ENCODE measurements at regions not wholly inside any gene's neighbourhood (a gene's known extent, or its start where the extent isn't known, plus 50 kb on each side); places are given as distances from the start of the nearest gene placed in this dataset.

GRCh38 chr9:90095682-90096081 lies 490.9 kb downstream of the GADD45G start:
- no peaks in the 10 kb centered on the region for H3K36me3 ChIP-seq (ENCODE audit: insufficient read depth, low read length)
- peak overlapping the region; percentile 40 for H3K9ac ChIP-seq (ENCODE audit: low read length)
- no peaks in the 10 kb centered on the region for H3K27me3 ChIP-seq (ENCODE audit: insufficient read depth, low read depth, low read length)
- peak overlapping the region; percentile 74 for H3K27ac ChIP-seq (ENCODE audit: low read length)
- peak overlapping the region; percentile 46 for H3K4me3 ChIP-seq (ENCODE audit: low read length)
- no peak for TF ChIP-seq TAF1 (IDR thresholded peaks at IDR 0.05; ENCODE audit: low read depth)
- no peak for TF ChIP-seq MXI1 (conservative IDR thresholded peaks at IDR 0.05; ENCODE audit: poor library complexity, severe bottlenecking)
- TF ChIP-seq EP300 (conservative IDR thresholded peaks at IDR 0.05; ENCODE audit: poor library complexity, severe bottlenecking), result peak; percentile 60
- peak; percentile 69 for TF ChIP-seq RAD21 (conservative IDR thresholded peaks at IDR 0.05)
- TF ChIP-seq POLR2AphosphoS5 (IDR thresholded peaks at IDR 0.05), result peak; percentile 45
- TF ChIP-seq EZH2 (IDR thresholded peaks at IDR 0.05; ENCODE audit: borderline replicate concordance, insufficient read depth, low read length, poor library complexity, severe bottlenecking), result no peak
- TF ChIP-seq SMC3 (conservative IDR thresholded peaks at IDR 0.05; ENCODE audit: poor library complexity), result peak; percentile 73
- H2AFZ ChIP-seq (ENCODE audit: low read depth, low read length), result no peak overlapping the region
- H3F3A ChIP-seq (ENCODE audit: insufficient read depth, low read length, poor library complexity, severe bottlenecking), result peaks cover 7% of the 10 kb centered on the region
- peak overlapping the region; percentile 44 for H3K4me2 ChIP-seq (ENCODE audit: low read length)
- H3K79me2 ChIP-seq (replicated peaks; ENCODE audit: insufficient read depth, low read length), result no peaks in the 10 kb centered on the region
- H3K9me3 ChIP-seq (ENCODE audit: low read length), result no peaks in the 10 kb centered on the region
- no peaks in the 10 kb centered on the region for H4K20me1 ChIP-seq (ENCODE audit: insufficient read depth)
- H3K9me2 ChIP-seq (ENCODE audit: insufficient read depth, low read length), result no peaks in the 10 kb centered on the region

GRCh38 chr9:90097237-90097636 lies 492.4 kb downstream of the GADD45G start:
- TF ChIP-seq EP300 (conservative IDR thresholded peaks at IDR 0.05; ENCODE audit: poor library complexity, severe bottlenecking) (no peak), RAD21 (conservative IDR thresholded peaks at IDR 0.05) (no peak), CTCF (IDR thresholded peaks at IDR 0.05; ENCODE audit: poor library complexity, severe bottlenecking) (no peak), SMC3 (conservative IDR thresholded peaks at IDR 0.05; ENCODE audit: poor library complexity) (no peak), POLR2AphosphoS5 (IDR thresholded peaks at IDR 0.05) (no peak), EZH2 (IDR thresholded peaks at IDR 0.05; ENCODE audit: borderline replicate concordance, insufficient read depth, low read length, poor library complexity, severe bottlenecking) (no peak), MXI1 (conservative IDR thresholded peaks at IDR 0.05; ENCODE audit: poor library complexity, severe bottlenecking) (no peak), TAF1 (IDR thresholded peaks at IDR 0.05; ENCODE audit: low read depth) (no peak)
- TF ChIP-seq, protein P1, sequence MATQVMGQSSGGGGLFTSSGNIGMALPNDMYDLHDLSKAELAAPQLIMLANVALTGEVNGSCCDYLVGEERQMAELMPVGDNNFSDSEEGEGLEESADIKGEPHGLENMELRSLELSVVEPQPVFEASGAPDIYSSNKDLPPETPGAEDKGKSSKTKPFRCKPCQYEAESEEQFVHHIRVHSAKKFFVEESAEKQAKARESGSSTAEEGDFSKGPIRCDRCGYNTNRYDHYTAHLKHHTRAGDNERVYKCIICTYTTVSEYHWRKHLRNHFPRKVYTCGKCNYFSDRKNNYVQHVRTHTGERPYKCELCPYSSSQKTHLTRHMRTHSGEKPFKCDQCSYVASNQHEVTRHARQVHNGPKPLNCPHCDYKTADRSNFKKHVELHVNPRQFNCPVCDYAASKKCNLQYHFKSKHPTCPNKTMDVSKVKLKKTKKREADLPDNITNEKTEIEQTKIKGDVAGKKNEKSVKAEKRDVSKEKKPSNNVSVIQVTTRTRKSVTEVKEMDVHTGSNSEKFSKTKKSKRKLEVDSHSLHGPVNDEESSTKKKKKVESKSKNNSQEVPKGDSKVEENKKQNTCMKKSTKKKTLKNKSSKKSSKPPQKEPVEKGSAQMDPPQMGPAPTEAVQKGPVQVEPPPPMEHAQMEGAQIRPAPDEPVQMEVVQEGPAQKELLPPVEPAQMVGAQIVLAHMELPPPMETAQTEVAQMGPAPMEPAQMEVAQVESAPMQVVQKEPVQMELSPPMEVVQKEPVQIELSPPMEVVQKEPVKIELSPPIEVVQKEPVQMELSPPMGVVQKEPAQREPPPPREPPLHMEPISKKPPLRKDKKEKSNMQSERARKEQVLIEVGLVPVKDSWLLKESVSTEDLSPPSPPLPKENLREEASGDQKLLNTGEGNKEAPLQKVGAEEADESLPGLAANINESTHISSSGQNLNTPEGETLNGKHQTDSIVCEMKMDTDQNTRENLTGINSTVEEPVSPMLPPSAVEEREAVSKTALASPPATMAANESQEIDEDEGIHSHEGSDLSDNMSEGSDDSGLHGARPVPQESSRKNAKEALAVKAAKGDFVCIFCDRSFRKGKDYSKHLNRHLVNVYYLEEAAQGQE (IDR thresholded peaks at IDR 0.05; ENCODE audit: borderline replicate concordance), result no peak
- no peaks in the 10 kb centered on the region for H3K36me3 ChIP-seq (ENCODE audit: insufficient read depth, low read length)
- no peaks in the 10 kb centered on the region for H3K9me3 ChIP-seq (ENCODE audit: low read length)
- H3K27ac ChIP-seq (ENCODE audit: low read length), result no peak overlapping the region
- H2AFZ ChIP-seq (ENCODE audit: low read depth, low read length), result no peak overlapping the region
- H3K9me2 ChIP-seq (ENCODE audit: insufficient read depth, low read length), result no peaks in the 10 kb centered on the region
- peaks cover 7% of the 10 kb centered on the region for H3F3A ChIP-seq (ENCODE audit: insufficient read depth, low read length, poor library complexity, severe bottlenecking)
- no peaks in the 10 kb centered on the region for H3K79me2 ChIP-seq (replicated peaks; ENCODE audit: insufficient read depth, low read length)
- H3K4me3 ChIP-seq (ENCODE audit: low read length), result no peak overlapping the region
- H4K20me1 ChIP-seq (ENCODE audit: insufficient read depth), result no peaks in the 10 kb centered on the region
- H3K27me3 ChIP-seq (ENCODE audit: insufficient read depth, low read depth, low read length), result no peaks in the 10 kb centered on the region
- H3K9ac ChIP-seq (ENCODE audit: low read length), result no peak overlapping the region
- H3K4me2 ChIP-seq (ENCODE audit: low read length), result no peak overlapping the region
